ENCODE measurements at regions not wholly inside any gene's neighbourhood (a gene's known extent, or its start where the extent isn't known, plus 50 kb on each side); places are given as distances from the start of the nearest gene placed in this dataset.
A peak's percentile ranks its signal among the peaks of the same experiment; 100 is the strongest.

- DNase-seq (ENCODE audit: low read depth, low spot score), result no peak
Observed at GRCh38 chr2:18426174-18426573, 134.3 kb downstream of the RDH14 start.

GRCh38 chr2:18425210-18425703 lies 135.2 kb downstream of the RDH14 start:
- DNase-seq (ENCODE audit: low read depth, low spot score), result no peak

- no peak for DNase-seq (ENCODE audit: low read depth, low spot score)
Observed at GRCh38 chr2:18423636-18424035, 136.8 kb downstream of the RDH14 start.

GRCh38 chr2:18422432-18423165 lies 137.9 kb downstream of the RDH14 start:
- DNase-seq (ENCODE audit: low read depth, low spot score), result no peak

- no peak for DNase-seq (ENCODE audit: low read depth, low spot score)
Observed at GRCh38 chr2:18413676-18414396, 146.6 kb downstream of the RDH14 start.

GRCh38 chr2:18412980-18413675 lies 147.3 kb downstream of the RDH14 start:
- DNase-seq (ENCODE audit: low read depth, low spot score), result no peak

GRCh38 chr2:18411626-18412025 lies 148.8 kb downstream of the RDH14 start:
- no peak for DNase-seq (ENCODE audit: low read depth, low spot score)

- DNase-seq (ENCODE audit: low read depth, low spot score), result no peak
Observed at GRCh38 chr2:18410543-18410942, 149.9 kb downstream of the RDH14 start.

- no peak for DNase-seq (ENCODE audit: low read depth, low spot score)
Observed at GRCh38 chr2:18408638-18409037, 151.8 kb downstream of the RDH14 start.

GRCh38 chr2:18406219-18406618 lies 154.2 kb downstream of the RDH14 start:
- no peak for DNase-seq (ENCODE audit: low read depth, low spot score)

GRCh38 chr2:18404708-18405107 lies 155.7 kb downstream of the RDH14 start:
- no peak for DNase-seq (ENCODE audit: low read depth, low spot score)

- no peak for DNase-seq (ENCODE audit: low read depth, low spot score)
Observed at GRCh38 chr2:18403921-18404522, 156.4 kb downstream of the RDH14 start.

GRCh38 chr2:18402831-18403230 lies 157.6 kb downstream of the RDH14 start:
- no peak for DNase-seq (ENCODE audit: low read depth, low spot score)

- no peak for DNase-seq (ENCODE audit: low read depth, low spot score)
Observed at GRCh38 chr2:18401471-18401870, 159.0 kb downstream of the RDH14 start.

GRCh38 chr2:18399601-18400000 lies 160.9 kb downstream of the RDH14 start:
- no peak for DNase-seq (ENCODE audit: low read depth, low spot score)

GRCh38 chr2:18398833-18399232 lies 161.6 kb downstream of the RDH14 start:
- no peak for DNase-seq (ENCODE audit: low read depth, low spot score)

GRCh38 chr2:18396329-18397010 lies 164.0 kb downstream of the RDH14 start:
- no peak for DNase-seq (ENCODE audit: low read depth, low spot score)

- no peak for DNase-seq (ENCODE audit: low read depth, low spot score)
Observed at GRCh38 chr2:18395555-18395954, 164.9 kb downstream of the RDH14 start.

- peak; percentile 24 for DNase-seq (ENCODE audit: low read depth, low spot score)
Observed at GRCh38 chr2:18387441-18388206, 172.8 kb downstream of the RDH14 start.

- DNase-seq (ENCODE audit: low read depth, low spot score), result no peak
Observed at GRCh38 chr2:18384242-18384641, 176.2 kb downstream of the RDH14 start.

- DNase-seq (ENCODE audit: low read depth, low spot score), result no peak
Observed at GRCh38 chr2:18381386-18381785, 179.1 kb downstream of the RDH14 start.

Data from activated CD4-positive, CD25-positive, alpha-beta regulatory T cell treated with anti-CD3 and anti-CD28 coated beads, Interleukin-2, amount 50 U/mL, for 16 hours (primary cell).